HPDE6-E6E7 (cell line): ENCODE measurements at regions not wholly inside any gene's neighbourhood (a gene's known extent, or its start where the extent isn't known, plus 50 kb on each side); places are given as distances from the start of the nearest gene placed in this dataset.

ENCODE experiments used
- DNase-seq: peaks from one replicate; pipeline ENCODE4 v3.0.0; 2011; ENCODE audit warnings: missing footprints; ENCODE audit errors: extremely low spot score

DNA sequence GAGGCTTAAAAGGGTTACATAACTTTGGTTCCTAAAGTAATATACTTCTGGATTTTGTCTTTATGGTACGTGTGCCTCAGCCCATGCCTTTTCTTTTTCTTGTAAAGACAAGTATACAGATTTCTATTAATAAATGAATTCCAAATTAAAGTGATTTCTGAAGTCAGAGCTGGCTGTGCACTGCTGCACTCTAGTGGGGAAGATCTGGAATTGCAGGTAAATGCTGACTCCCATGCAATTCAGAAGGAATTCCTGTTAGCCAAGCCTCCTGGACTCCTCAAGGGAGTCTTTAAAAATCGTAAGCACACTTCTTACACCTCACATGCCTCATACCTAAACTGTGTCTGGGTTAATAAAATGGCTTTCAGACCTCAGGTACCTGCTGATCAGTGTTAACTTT lies 118.4 kb upstream of the SLC7A1 start:
- no peak for DNase-seq

DNA sequence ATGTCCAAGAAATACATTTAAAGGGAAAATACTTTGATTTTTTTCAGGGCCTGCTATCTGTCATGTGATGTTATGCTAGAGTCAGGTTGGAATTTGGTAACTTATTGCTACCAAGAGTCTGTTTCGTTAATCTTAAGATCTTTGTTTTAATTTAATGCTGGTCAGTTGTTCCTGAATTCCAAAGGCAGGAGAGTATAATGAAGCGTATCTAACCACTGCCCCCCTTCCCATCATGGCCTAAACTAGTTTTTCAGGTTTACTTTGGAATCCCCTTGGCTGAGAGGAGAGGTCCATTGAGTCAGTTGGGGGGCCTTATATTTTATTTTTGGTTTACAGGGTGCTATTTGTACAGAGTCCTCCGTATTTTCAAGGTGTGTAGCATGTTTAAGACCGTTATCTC lies 116.3 kb upstream of the SLC7A1 start:
- DNase-seq = no peak

- DNase-seq = no peak
Observed at GRCh38 chr13:29710511-29710910, 115.0 kb upstream of the SLC7A1 start.

DNA sequence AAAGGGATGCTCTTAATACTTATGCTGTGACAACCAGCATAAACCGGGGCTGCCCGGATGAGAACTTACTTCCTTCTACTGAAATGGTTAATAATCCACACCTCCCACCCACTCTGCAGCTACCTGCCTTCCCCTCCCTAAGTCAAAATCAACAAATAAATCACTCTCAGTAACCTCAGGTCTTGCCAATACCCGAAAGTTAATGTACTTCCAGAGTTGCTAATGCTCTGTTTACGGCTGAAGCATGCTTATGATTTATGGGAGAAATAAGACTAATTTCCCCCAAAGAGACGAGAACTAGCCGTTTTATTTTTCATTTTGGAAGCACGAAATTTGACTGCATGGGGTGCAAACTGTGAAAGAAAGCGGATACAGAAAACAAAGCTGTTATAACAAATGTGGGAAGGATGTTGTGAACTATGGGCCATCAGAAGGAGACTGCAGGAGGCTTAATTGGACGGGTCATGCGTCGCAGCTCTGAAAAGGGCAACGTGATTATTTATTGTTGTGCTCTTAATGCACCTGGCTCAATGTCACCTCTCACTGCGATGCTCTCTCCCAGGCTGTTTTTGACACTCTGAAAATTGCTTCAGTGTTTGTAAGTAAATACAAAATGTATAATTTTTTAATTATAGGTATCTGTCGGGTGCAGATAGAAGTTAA lies 114.0 kb upstream of the SLC7A1 start:
- DNase-seq = no peak

DNA sequence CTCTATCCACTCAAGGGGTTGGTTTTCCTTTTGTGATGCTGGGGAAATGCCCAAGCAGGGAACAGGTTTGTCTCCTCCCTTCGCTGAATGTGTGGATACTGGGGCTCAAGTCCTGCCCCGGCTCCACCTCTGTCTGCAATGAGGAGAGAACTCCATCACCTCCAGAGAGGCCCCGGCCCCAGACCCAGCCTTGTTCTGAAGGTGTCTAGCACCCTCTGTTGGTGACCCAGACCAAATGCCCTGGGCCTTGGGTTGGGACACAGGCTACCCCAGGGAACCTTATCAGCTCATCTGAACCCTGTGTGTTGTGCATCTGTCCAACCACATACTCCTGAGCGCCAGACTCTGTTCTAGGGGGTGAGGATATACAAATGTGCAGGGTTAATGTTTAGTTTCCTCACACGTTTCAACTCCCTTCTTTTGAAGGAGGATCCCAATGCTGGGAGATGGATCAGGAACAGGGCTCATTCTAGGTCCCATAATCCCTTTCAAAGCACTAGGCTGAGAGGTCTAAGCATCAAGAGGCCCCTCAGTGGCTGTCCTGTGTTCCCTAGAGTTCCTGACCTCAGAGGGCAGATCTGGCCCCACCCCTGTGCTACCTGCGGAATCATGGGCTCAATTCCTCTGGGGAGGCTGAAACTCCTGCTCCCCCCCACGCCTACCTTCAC lies 112.5 kb upstream of the SLC7A1 start:
- peak; percentile 32 for DNase-seq

DNA sequence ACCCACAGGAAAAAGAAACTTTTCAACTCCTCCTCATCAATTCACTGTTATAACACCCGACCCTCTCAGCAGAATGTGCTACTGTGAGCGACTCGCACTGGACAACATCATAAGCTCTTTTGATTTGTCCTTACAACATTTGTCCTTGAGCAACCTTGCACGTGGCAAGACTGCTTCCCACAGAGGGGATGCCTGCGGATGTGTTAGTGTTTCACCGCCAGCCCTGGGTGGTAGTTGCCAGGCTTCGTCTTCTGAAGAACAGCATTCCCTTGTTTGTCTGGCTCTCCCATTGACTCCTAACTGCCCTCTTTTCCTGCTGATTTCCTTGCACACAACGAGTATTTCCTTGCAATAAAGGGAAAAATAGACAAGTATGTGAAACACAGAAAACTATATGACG lies 111.4 kb upstream of the SLC7A1 start:
- DNase-seq = no peak

- no peak for DNase-seq
Observed at GRCh38 chr13:29704648-29705047, 109.2 kb upstream of the SLC7A1 start.

DNA sequence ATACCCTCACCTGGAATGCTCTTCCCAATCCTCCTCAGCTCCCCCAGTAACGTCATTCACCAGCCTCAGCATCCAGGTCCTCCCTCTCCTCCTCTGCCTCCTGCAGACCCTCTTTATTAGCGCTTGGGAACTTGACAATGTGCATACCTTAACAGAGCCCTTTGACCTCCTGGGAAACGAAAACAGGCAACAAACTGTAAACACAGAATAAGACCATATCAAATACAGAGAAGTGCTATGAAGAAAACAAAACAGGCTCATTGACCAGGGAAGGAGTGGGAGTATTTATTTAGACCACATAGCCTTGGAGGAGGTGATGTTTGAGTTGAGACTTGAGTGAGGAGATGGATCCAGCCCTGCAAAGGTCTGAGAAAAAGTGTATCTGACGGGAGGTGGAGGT lies 107.9 kb upstream of the SLC7A1 start:
- no peak for DNase-seq

GRCh38 chr13:29702912-29703351 lies 107.4 kb upstream of the SLC7A1 start:
- DNase-seq = peak; percentile 26

DNA sequence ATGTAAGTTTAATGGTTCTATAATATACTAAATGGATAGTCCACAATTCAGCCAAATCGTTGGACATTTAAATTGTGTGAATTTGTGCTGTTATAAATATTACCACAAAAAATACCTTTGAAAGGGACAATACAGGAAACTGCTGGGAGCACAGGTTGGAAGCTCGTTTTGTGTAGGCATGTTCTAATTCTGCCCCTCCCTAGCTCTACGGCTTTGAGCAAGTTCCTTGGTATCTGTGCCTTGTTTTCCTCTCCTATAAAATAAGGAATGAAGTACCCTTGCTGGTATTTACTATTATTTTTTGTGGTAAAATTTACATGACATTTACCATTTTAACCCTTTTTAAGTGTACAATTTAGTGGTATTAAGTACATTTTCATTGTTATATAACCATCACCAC lies 102.6 kb upstream of the SLC7A1 start:
- no peak for DNase-seq

GRCh38 chr13:29696606-29697005 lies 101.1 kb upstream of the SLC7A1 start:
- DNase-seq = no peak

DNA sequence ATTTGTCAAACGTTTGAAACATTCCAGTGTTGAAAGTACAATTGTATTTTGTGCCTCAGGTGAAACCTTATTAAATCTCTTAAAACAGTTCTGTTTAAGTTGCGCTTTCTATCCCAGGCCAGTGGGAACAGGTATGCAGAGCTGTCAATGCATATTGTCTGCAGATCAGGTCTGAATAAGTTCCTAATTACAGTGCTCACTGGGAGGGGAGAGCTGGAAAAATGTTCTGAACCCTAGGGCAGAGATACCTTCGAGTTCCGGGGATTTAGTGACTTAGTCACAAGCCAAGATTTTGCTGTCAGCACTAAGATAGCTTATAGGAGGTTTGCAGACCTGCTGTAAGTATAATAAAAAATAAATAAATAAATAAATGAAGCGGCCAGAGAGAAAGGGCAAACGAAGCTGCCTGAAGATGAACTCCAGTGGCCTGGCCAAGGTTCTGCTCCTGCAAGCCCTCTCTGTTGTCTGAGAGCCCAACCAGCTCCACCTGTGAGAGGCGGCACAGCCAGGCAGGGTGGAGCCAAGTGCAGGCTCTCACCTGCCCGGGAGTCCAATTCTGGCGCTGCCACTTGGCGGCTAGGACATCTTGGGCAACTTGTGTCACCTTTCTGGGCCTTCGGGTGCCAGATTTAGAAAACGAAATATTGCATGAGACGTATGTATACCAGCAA lies 97.9 kb upstream of the SLC7A1 start:
- no peak for DNase-seq

- DNase-seq = no peak
Observed at GRCh38 chr13:29689548-29689947, 94.1 kb upstream of the SLC7A1 start.

- no peak for DNase-seq
Observed at GRCh38 chr13:29688193-29688592, 92.7 kb upstream of the SLC7A1 start.

- DNase-seq = no peak
Observed at GRCh38 chr13:29684441-29684840, 89.0 kb upstream of the SLC7A1 start.

- DNase-seq = no peak
Observed at GRCh38 chr13:29683041-29683440, 87.6 kb upstream of the SLC7A1 start.

- no peak for DNase-seq
Observed at GRCh38 chr13:29681864-29682263, 86.4 kb upstream of the SLC7A1 start.

DNA sequence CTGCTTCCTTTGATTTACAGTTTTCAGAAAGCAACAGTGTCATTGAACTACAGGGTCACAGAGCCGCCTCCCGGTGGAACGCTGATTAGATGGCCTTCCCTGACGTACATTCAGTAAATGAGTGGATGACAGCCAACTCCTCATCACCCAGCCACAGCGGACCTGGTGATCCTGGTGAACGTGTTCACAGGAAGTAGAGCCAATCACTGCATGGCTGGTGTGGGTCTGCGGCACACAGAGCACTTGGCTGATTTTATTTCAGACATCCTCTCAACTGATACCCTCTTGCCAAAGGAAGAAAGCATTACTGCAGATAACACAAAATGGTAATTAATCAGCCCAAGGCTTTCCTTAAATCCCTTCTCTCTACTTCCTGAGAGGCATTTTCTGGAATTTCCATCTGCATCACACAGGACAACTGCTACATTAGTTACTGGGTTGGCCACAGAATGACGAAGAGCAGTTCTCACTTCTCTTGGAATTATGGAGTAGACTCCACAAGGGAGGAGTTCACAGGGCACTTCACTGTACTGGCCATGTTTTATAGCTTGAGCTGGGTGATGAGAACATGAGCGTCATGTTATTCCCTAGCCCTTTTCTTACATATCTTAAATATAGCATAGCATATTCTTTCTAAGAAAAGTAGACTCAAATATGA lies 84.0 kb upstream of the SLC7A1 start:
- no peak for DNase-seq

GRCh38 chr13:29677627-29678026 lies 82.1 kb upstream of the SLC7A1 start:
- DNase-seq = no peak

DNA sequence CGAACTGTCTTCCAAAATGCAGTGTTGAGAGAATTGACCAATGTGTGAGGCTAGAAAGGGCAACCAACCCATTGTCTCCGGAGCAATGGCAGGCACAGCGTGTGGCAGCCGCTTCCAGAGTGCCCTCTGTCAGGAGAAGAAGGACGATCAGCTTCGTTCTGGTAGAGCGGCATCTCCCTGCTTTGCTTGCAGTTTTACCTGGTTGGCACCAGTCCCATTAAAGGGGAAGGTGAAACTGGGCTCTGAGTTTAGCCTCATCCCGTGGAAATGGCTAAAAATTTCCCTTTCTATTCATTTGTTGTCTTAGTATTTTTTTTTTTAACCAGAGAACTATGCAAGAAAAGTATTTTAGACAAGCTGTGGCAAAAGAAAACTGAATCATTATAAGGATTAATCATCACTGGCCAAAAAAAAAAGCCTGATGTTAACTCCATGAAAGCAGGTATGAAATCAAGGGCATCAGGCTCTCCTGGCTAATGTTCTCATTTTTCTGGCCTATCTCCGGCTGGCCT lies 81.5 kb upstream of the SLC7A1 start:
- peak; percentile 12 for DNase-seq

GRCh38 chr13:29676535-29676934 lies 81.0 kb upstream of the SLC7A1 start:
- no peak for DNase-seq

DNA sequence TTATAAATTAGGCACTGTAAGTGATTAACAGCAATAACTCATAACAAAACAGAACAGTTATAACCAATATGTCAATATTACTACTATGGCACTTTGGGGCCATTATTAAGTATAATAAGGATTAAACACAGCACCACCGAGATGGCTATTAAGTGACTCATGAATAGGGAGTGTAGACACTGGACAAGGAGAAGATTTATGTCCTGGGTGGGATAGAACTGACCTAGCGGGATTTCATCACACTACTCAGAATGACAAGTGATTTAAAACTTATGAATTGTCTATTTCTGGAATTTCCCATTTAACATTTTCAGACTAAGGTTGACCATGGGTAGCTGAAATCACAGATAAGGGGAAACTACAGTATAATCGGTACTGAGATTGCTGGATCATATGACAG lies 79.0 kb upstream of the SLC7A1 start:
- DNase-seq = no peak
